Activated CD8-positive, alpha-beta T cell treated with anti-CD3 and anti-CD28 coated beads for 36 hours (primary cell): ENCODE measurements at regions not wholly inside any gene's neighbourhood (a gene's known extent, or its start where the extent isn't known, plus 50 kb on each side); places are given as distances from the start of the nearest gene placed in this dataset.
A peak's percentile ranks its signal among the peaks of the same experiment; 100 is the strongest.
"Not testable (repeated sequence)": the region's sequence is repeated elsewhere in the genome, so short reads cannot be mapped to it uniquely, and the experiment has no call there.

Experiments used
- ATAC-seq: fragments of 200-7000 bp; cut with Tn5 transposase; one replicate; pipeline ENCODE4 v1.10.0; 2021; ENCODE audit warnings: mild to moderate bottlenecking, moderate library complexity
- CTCF ChIA-PET: fragments of 350-600 bp; sonication (Branson Sonifier 250); formaldehyde crosslinking; loops from one replicate; lab custom pipeline; 2021; ENCODE audit warnings: antibody characterized with exemption; lab: Charles Lee
- POLR2A ChIA-PET: fragments of 350-600 bp; sonication (Branson Sonifier 250); formaldehyde crosslinking; loops from one replicate; lab custom pipeline; 2021; ENCODE audit warnings: antibody characterized with exemption; lab: Charles Lee
- DNase-seq: peaks from one replicate; pipeline ENCODE4 v3.0.0-alpha.2; 2020
- H3K27ac Mint-ChIP-seq: one replicate; pipeline ENCODE4 v1.8.0; 2021; ENCODE audit warnings: mild to moderate bottlenecking, mixed read lengths
- H3K27me3 Mint-ChIP-seq: one replicate; pipeline ENCODE4 v1.8.0; 2021; ENCODE audit warnings: mixed read lengths
- H3K36me3 Mint-ChIP-seq: one replicate; pipeline ENCODE4 v1.8.0; 2021; ENCODE audit warnings: low read depth, mixed read lengths
- H3K4me1 Mint-ChIP-seq: one replicate; pipeline ENCODE4 v1.8.0; 2021; ENCODE audit warnings: low read depth, mixed read lengths
- H3K4me3 Mint-ChIP-seq: one replicate; pipeline ENCODE4 v1.8.0; 2021; ENCODE audit warnings: mild to moderate bottlenecking, moderate library complexity, mixed read lengths
- H3K9me3 Mint-ChIP-seq: one replicate; pipeline ENCODE4 v1.8.0; 2021; ENCODE audit warnings: mixed read lengths
- CTCF ChIP-seq: fragments of 200-600 bp; IDR thresholded peaks from one replicate; pipeline ENCODE4 v1.8.0; 2022; ENCODE audit warnings: antibody characterized with exemption, mild to moderate bottlenecking
- intact Hi-C: fragments of 100-400 bp; cut with micrococcal nuclease; formaldehyde crosslinking; loops from one replicate; pipeline ENCODE4 v1.10.0; 2022

GRCh38 chr5:109560554-109560953, 129.2 kb upstream of the MAN2A1 start:
- H3K36me3 Mint-ChIP-seq = no peaks in the 10 kb centered on the region
- ATAC-seq (no peak), DNase-seq (no peak)
- H3K27ac Mint-ChIP-seq = no peak overlapping the region
- no peak for TF ChIP-seq CTCF
- CTCF ChIA-PET = no interaction called here
- H3K9me3 Mint-ChIP-seq = peaks cover 2% of the 10 kb centered on the region
- peaks cover 12% of the 10 kb centered on the region for H3K4me1 Mint-ChIP-seq
- intact Hi-C loops = no loop called here
- H3K27me3 Mint-ChIP-seq = no peaks in the 10 kb centered on the region
- no peak overlapping the region for H3K4me3 Mint-ChIP-seq
- POLR2A ChIA-PET = no interaction called here

- Mint-ChIP-seq H3K9me3 (peaks cover 3% of the 10 kb centered on the region), H3K27me3 (no peaks in the 10 kb centered on the region), H3K4me1 (peaks cover 12% of the 10 kb centered on the region), H3K36me3 (no peaks in the 10 kb centered on the region), H3K27ac (no peak overlapping the region), H3K4me3 (no peak overlapping the region)
- ATAC-seq (no peak), DNase-seq (no peak)
- no peak for TF ChIP-seq CTCF
- intact Hi-C loops = no loop called here
- CTCF ChIA-PET = no interaction called here
- POLR2A ChIA-PET = no interaction called here
Observed at GRCh38 chr5:109558952-109559351, 130.8 kb upstream of the MAN2A1 start.

GRCh38 chr5:109558364-109558763, 131.4 kb upstream of the MAN2A1 start:
- TF ChIP-seq CTCF = no peak
- intact Hi-C loops = no loop called here
- peaks cover 7% of the 10 kb centered on the region for H3K9me3 Mint-ChIP-seq
- H3K4me1 Mint-ChIP-seq = peaks cover 12% of the 10 kb centered on the region
- H3K36me3 Mint-ChIP-seq = no peaks in the 10 kb centered on the region
- peak; percentile 49 for ATAC-seq
- no peak overlapping the region for H3K4me3 Mint-ChIP-seq
- peak; percentile 11 for DNase-seq
- ChIA-PET CTCF (no interaction called here), POLR2A (no interaction called here)
- no peak overlapping the region for H3K27ac Mint-ChIP-seq
- no peaks in the 10 kb centered on the region for H3K27me3 Mint-ChIP-seq

GRCh38 chr5:109553846-109554245, 135.9 kb upstream of the MAN2A1 start:
- ATAC-seq = no peak
- Mint-ChIP-seq H3K27me3 (no peaks in the 10 kb centered on the region), H3K9me3 (peaks cover 11% of the 10 kb centered on the region), H3K4me1 (peaks cover 9% of the 10 kb centered on the region), H3K36me3 (no peaks in the 10 kb centered on the region), H3K27ac (no peak overlapping the region), H3K4me3 (no peak overlapping the region)
- TF ChIP-seq CTCF = no peak
- intact Hi-C loops = no loop called here
- CTCF ChIA-PET = no interaction called here
- POLR2A ChIA-PET = no interaction called here
- no peak for DNase-seq

- H3K27me3 Mint-ChIP-seq, H3K4me3 Mint-ChIP-seq, DNase-seq, H3K36me3 Mint-ChIP-seq, ATAC-seq, CTCF ChIA-PET, intact Hi-C loops, H3K27ac Mint-ChIP-seq, POLR2A ChIA-PET, H3K4me1 Mint-ChIP-seq: not testable (repeated sequence)
- peaks cover 11% of the 10 kb centered on the region for H3K9me3 Mint-ChIP-seq
Observed at GRCh38 chr5:109551234-109551633, 138.5 kb upstream of the MAN2A1 start.

GRCh38 chr5:109550077-109550476, 139.7 kb upstream of the MAN2A1 start:
- peaks cover 11% of the 10 kb centered on the region for H3K9me3 Mint-ChIP-seq
- ChIA-PET POLR2A (no interaction called here), CTCF (no interaction called here)
- H3K4me3 Mint-ChIP-seq = no peak overlapping the region
- no peak overlapping the region for H3K27ac Mint-ChIP-seq
- no peaks in the 10 kb centered on the region for H3K4me1 Mint-ChIP-seq
- H3K27me3 Mint-ChIP-seq = no peaks in the 10 kb centered on the region
- DNase-seq (no peak), ATAC-seq (no peak)
- no peaks in the 10 kb centered on the region for H3K36me3 Mint-ChIP-seq
- no peak for TF ChIP-seq CTCF
- intact Hi-C loops = no loop called here
